ENCODE measurements at regions not wholly inside any gene's neighbourhood (a gene's known extent, or its start where the extent isn't known, plus 50 kb on each side); places are given as distances from the start of the nearest gene placed in this dataset.
"Not testable (repeated sequence)": the region's sequence is repeated elsewhere in the genome, so short reads cannot be mapped to it uniquely, and the experiment has no call there.

GRCh38 chr1:79714664-79715063 is 708.1 kb upstream of the ADGRL4 start:
- DNase-seq (ENCODE audit: low spot score): no peak

GRCh38 chr1:79711001-79711431 is 704.5 kb upstream of the ADGRL4 start:
- DNase-seq (ENCODE audit: low spot score): no peak

- no peak for DNase-seq (ENCODE audit: low spot score)
Measured at GRCh38 chr1:79708646-79709265, 702.2 kb upstream of the ADGRL4 start.

- DNase-seq (ENCODE audit: low spot score): no peak
Measured at GRCh38 chr1:79705218-79705617, 698.7 kb upstream of the ADGRL4 start.

- DNase-seq (ENCODE audit: low spot score): no peak
Measured at GRCh38 chr1:79704067-79704466, 697.5 kb upstream of the ADGRL4 start.

- not testable (repeated sequence) for DNase-seq (ENCODE audit: low spot score)
Measured at GRCh38 chr1:79702336-79702999, 695.9 kb upstream of the ADGRL4 start.

GRCh38 chr1:79695138-79695537 is 688.6 kb upstream of the ADGRL4 start:
- no peak for DNase-seq (ENCODE audit: low spot score)

- no peak for DNase-seq (ENCODE audit: low spot score)
Measured at GRCh38 chr1:79694241-79694640, 687.7 kb upstream of the ADGRL4 start.

- no peak for DNase-seq (ENCODE audit: low spot score)
Measured at GRCh38 chr1:79693441-79694114, 687.0 kb upstream of the ADGRL4 start.

- no peak for DNase-seq (ENCODE audit: low spot score)
Measured at GRCh38 chr1:79692519-79692918, 686.0 kb upstream of the ADGRL4 start.

GRCh38 chr1:79688932-79689331 is 682.4 kb upstream of the ADGRL4 start:
- DNase-seq (ENCODE audit: low spot score): no peak

- no peak for DNase-seq (ENCODE audit: low spot score)
Measured at GRCh38 chr1:79683420-79683819, 676.9 kb upstream of the ADGRL4 start.

GRCh38 chr1:79682478-79682877 is 675.9 kb upstream of the ADGRL4 start:
- no peak for DNase-seq (ENCODE audit: low spot score)

- no peak for DNase-seq (ENCODE audit: low spot score)
Measured at GRCh38 chr1:79681382-79681781, 674.9 kb upstream of the ADGRL4 start.

- no peak for DNase-seq (ENCODE audit: low spot score)
Measured at GRCh38 chr1:79679916-79680315, 673.4 kb upstream of the ADGRL4 start.

- DNase-seq (ENCODE audit: low spot score): no peak
Measured at GRCh38 chr1:79667848-79668696, 661.5 kb upstream of the ADGRL4 start.

- DNase-seq (ENCODE audit: low spot score): no peak
Measured at GRCh38 chr1:79667166-79667565, 660.6 kb upstream of the ADGRL4 start.

GRCh38 chr1:79663916-79664315 is 657.4 kb upstream of the ADGRL4 start:
- DNase-seq (ENCODE audit: low spot score): peak; percentile 2

- DNase-seq (ENCODE audit: low spot score): no peak
Measured at GRCh38 chr1:79662596-79662995, 656.1 kb upstream of the ADGRL4 start.

GRCh38 chr1:79660129-79660528 is 653.6 kb upstream of the ADGRL4 start:
- DNase-seq (ENCODE audit: low spot score): no peak

GRCh38 chr1:79657951-79658658 is 651.6 kb upstream of the ADGRL4 start:
- no peak for DNase-seq (ENCODE audit: low spot score)
